ENCODE measurements at regions not wholly inside any gene's neighbourhood (a gene's known extent, or its start where the extent isn't known, plus 50 kb on each side); places are given as distances from the start of the nearest gene placed in this dataset.
"Not testable (repeated sequence)": the region's sequence is repeated elsewhere in the genome, so short reads cannot be mapped to it uniquely, and the experiment has no call there.

DNA sequence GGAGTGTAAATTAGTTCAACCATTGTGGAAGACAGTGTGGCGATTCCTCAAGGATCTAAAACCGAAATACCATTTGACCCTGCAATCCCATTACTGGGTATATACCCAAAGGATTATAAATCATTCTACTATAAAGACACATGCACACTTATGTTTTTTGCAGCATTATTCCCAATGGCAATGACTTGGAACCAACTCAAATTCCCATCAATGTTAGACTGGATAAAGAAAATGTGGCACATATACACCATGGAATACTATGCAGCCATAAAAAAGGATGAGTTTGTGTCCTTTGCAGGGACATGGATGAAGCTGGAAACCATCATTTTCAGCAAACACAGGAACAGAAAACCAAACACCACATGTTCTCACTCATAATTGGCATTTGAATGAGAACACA, 137.5 kb downstream of the ZNF648 start:
- DNase-seq (ENCODE audit: low read depth in 4 of 6, low spot score in 6 of 6); H3K9me3 ChIP-seq (ENCODE audit: control insufficient read depth, insufficient read depth, low read length); H3K27ac ChIP-seq (ENCODE audit: low read depth, low read length); H3K4me3 ChIP-seq (ENCODE audit: low read depth, low read length); H3K27me3 ChIP-seq (ENCODE audit: control insufficient read depth, insufficient read depth, low read length); H3K4me1 ChIP-seq (ENCODE audit: control insufficient read depth, insufficient read depth, low read length); H3K36me3 ChIP-seq (ENCODE audit: control insufficient read depth, insufficient read depth, low read length): not testable (repeated sequence)
- WGBS (ENCODE audit: insufficient coverage): no CpG with 5 or more reads among the region's 2 CpGs

DNA sequence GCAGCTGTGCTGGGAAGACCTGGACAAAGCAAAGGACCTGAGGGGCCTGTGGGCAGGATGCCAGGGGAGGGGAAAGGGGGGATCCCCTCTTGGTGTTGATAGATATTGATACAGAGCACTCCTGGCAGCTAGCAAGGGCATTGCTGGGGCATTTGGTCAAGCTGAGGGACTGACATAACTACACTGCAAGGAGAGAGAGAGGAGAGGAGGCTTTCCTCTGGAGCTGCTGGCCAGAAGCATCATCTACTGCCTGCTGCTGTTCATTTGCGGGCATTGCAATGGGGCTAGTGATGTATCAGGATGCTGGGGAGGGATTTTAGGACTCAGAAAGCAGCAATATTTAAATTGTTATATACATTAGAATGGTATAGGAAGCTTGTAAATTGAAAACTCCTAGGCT, 142.0 kb downstream of the ZNF648 start:
- Histone ChIP-seq H3K27me3 (ENCODE audit: control insufficient read depth, insufficient read depth, low read length) (no peaks in the 10 kb centered on the region), H3K27ac (ENCODE audit: low read depth, low read length) (no peak overlapping the region), H3K4me3 (ENCODE audit: low read depth, low read length) (no peak overlapping the region), H3K9me3 (ENCODE audit: control insufficient read depth, insufficient read depth, low read length) (peaks cover 1% of the 10 kb centered on the region), H3K36me3 (ENCODE audit: control insufficient read depth, insufficient read depth, low read length) (no peaks in the 10 kb centered on the region), H3K4me1 (ENCODE audit: control insufficient read depth, insufficient read depth, low read length) (no peaks in the 10 kb centered on the region)
- no peak for DNase-seq (ENCODE audit: low read depth in 4 of 6, low spot score in 6 of 6)
- no CpG with 5 or more reads among the region's 1 CpG for WGBS (ENCODE audit: insufficient coverage)

GRCh38 chr1:181918880-181919525, 142.5 kb downstream of the ZNF648 start:
- no peaks in the 10 kb centered on the region for H3K27me3 ChIP-seq (ENCODE audit: control insufficient read depth, insufficient read depth, low read length)
- H3K36me3 ChIP-seq (ENCODE audit: control insufficient read depth, insufficient read depth, low read length): no peaks in the 10 kb centered on the region
- no peak overlapping the region for H3K27ac ChIP-seq (ENCODE audit: low read depth, low read length)
- no peak for DNase-seq (ENCODE audit: low read depth in 4 of 6, low spot score in 6 of 6)
- WGBS (ENCODE audit: insufficient coverage): 89% methylated on average over 6 of the region's 7 CpGs
- H3K4me1 ChIP-seq (ENCODE audit: control insufficient read depth, insufficient read depth, low read length): no peaks in the 10 kb centered on the region
- H3K9me3 ChIP-seq (ENCODE audit: control insufficient read depth, insufficient read depth, low read length): peaks cover under 1% of the 10 kb centered on the region
- no peak overlapping the region for H3K4me3 ChIP-seq (ENCODE audit: low read depth, low read length)

DNA sequence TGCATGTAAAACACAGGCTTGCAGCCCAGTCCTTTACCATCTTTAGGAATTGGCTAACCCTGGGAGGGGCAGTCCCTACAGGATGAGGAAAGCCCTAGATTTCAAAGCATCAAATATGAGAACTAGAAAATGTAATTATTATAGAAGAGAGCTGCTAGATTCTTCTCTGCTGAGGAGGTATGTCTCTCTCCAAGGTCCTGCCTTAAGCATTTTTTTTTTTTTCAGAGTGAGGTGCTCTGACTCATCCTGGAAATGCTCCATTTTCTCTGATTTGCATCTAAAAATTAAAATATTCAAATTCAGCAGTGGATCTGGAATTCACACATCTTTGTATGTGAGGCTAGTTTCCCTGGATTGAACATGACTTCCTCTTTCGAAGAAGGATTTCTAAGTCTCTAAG, 149.8 kb downstream of the ZNF648 start:
- no CpG with 5 or more reads among the region's 1 CpG for WGBS (ENCODE audit: insufficient coverage)
- Histone ChIP-seq H3K4me1 (ENCODE audit: control insufficient read depth, insufficient read depth, low read length) (no peaks in the 10 kb centered on the region), H3K4me3 (ENCODE audit: low read depth, low read length) (no peak overlapping the region), H3K27me3 (ENCODE audit: control insufficient read depth, insufficient read depth, low read length) (no peaks in the 10 kb centered on the region), H3K36me3 (ENCODE audit: control insufficient read depth, insufficient read depth, low read length) (no peaks in the 10 kb centered on the region), H3K27ac (ENCODE audit: low read depth, low read length) (no peak overlapping the region), H3K9me3 (ENCODE audit: control insufficient read depth, insufficient read depth, low read length) (no peaks in the 10 kb centered on the region)
- DNase-seq (ENCODE audit: low read depth in 4 of 6, low spot score in 6 of 6): no peak

DNA sequence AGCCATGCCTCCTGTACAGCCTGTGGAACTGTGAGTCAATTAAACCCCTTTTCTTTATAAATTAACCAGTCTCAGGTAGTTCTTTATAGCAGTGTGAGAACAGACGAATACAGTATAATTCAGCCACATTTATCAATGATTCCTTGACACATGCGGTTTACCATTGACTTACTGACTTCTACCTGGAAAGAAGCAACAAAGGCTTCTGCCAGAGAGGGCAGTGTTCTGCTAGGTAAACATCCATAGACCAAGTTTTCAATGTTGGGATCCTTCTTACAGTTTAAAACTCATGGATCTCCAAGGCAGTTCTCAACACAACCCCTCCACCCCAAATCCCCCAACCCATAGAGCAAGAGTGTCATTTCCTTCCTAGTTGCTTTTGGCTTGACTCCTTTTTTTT, 150.6 kb downstream of the ZNF648 start:
- no peaks in the 10 kb centered on the region for H3K27me3 ChIP-seq (ENCODE audit: control insufficient read depth, insufficient read depth, low read length)
- H3K36me3 ChIP-seq (ENCODE audit: control insufficient read depth, insufficient read depth, low read length): no peaks in the 10 kb centered on the region
- H3K4me3 ChIP-seq (ENCODE audit: low read depth, low read length): no peak overlapping the region
- 90% methylated on average over 1 of the region's 2 CpGs for WGBS (ENCODE audit: insufficient coverage)
- DNase-seq (ENCODE audit: low read depth in 4 of 6, low spot score in 6 of 6): no peak
- H3K4me1 ChIP-seq (ENCODE audit: control insufficient read depth, insufficient read depth, low read length): no peaks in the 10 kb centered on the region
- H3K27ac ChIP-seq (ENCODE audit: low read depth, low read length): no peak overlapping the region
- H3K9me3 ChIP-seq (ENCODE audit: control insufficient read depth, insufficient read depth, low read length): no peaks in the 10 kb centered on the region

DNA sequence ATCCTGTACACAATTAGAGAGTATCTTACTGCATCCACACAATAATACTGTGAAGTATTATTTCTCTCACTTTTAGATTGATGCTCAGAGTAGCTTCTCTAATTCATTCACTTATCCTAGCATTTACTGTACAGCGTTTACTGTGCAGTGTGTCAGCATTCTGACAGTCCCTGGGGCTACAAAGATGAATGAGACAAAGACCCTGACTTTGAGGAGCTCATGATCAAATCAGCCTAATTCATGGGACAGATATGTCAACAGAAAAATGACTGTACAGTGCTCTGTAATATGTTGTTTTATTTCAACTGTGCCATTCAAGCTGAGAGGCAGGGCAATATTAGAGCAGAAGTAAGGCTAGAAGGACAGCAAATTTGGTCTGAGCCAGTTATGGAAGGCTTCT, 152.5 kb downstream of the ZNF648 start:
- Histone ChIP-seq H3K27ac (ENCODE audit: low read depth, low read length) (no peak overlapping the region), H3K27me3 (ENCODE audit: control insufficient read depth, insufficient read depth, low read length) (no peaks in the 10 kb centered on the region), H3K4me3 (ENCODE audit: low read depth, low read length) (no peak overlapping the region), H3K4me1 (ENCODE audit: control insufficient read depth, insufficient read depth, low read length) (no peaks in the 10 kb centered on the region), H3K9me3 (ENCODE audit: control insufficient read depth, insufficient read depth, low read length) (no peaks in the 10 kb centered on the region), H3K36me3 (ENCODE audit: control insufficient read depth, insufficient read depth, low read length) (no peaks in the 10 kb centered on the region)
- DNase-seq (ENCODE audit: low read depth in 4 of 6, low spot score in 6 of 6): no peak
- no CpG with 5 or more reads among the region's 1 CpG for WGBS (ENCODE audit: insufficient coverage)

GRCh38 chr1:181906631-181907030, 154.9 kb downstream of the ZNF648 start:
- WGBS (ENCODE audit: insufficient coverage): 100% methylated on average over 1 of the region's 6 CpGs
- H3K27ac ChIP-seq (ENCODE audit: low read depth, low read length): no peak overlapping the region
- no peaks in the 10 kb centered on the region for H3K4me1 ChIP-seq (ENCODE audit: control insufficient read depth, insufficient read depth, low read length)

DNA sequence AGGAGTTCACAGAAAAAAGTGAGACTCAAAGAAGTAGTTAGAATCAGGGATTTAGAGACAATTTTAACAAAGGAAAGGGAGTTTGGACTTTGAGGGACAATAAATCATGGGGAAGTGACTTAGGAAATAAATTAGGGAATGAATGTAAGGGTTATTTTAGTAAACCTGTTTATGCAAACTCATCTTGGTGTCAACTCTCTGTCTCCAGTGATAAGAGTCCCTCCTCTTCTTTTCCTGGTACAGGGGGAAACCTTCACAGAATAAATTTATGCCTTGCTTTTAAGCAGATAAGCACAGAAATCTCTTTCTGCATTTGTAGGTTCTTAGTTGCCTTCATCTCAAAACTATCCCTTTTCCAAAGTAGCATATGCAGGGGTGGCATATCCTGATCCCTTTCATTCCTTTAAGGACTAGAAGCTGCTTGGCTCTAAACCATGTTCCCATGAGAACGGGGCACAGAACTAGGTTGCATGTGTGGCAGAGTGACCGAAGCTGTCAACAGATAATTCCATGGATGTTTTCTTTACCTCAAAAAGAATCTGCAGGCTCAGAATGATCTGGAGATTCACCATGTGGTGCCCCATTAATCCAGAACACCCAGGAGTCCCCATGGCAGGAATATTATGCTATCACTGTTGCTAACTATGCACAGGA, 155.4 kb downstream of the ZNF648 start:
- Histone ChIP-seq H3K4me1 (ENCODE audit: control insufficient read depth, insufficient read depth, low read length) (no peaks in the 10 kb centered on the region), H3K36me3 (ENCODE audit: control insufficient read depth, insufficient read depth, low read length) (no peaks in the 10 kb centered on the region), H3K27ac (ENCODE audit: low read depth, low read length) (no peak overlapping the region), H3K4me3 (ENCODE audit: low read depth, low read length) (no peak overlapping the region), H3K27me3 (ENCODE audit: control insufficient read depth, insufficient read depth, low read length) (no peaks in the 10 kb centered on the region), H3K9me3 (ENCODE audit: control insufficient read depth, insufficient read depth, low read length) (no peaks in the 10 kb centered on the region)
- DNase-seq (ENCODE audit: low read depth in 4 of 6, low spot score in 6 of 6): peak in 1 of 6 donors; percentile 23
- 20% methylated on average over 2 of the region's 2 CpGs for WGBS (ENCODE audit: insufficient coverage)

More at GRCh38 chr1:181906631-181907030, 154.9 kb downstream of the ZNF648 start:
- DNase-seq (ENCODE audit: low read depth in 4 of 6, low spot score in 6 of 6): no peak
- H3K27me3 ChIP-seq (ENCODE audit: control insufficient read depth, insufficient read depth, low read length): no peaks in the 10 kb centered on the region
- H3K36me3 ChIP-seq (ENCODE audit: control insufficient read depth, insufficient read depth, low read length): no peaks in the 10 kb centered on the region
- H3K4me3 ChIP-seq (ENCODE audit: low read depth, low read length): no peak overlapping the region
- no peaks in the 10 kb centered on the region for H3K9me3 ChIP-seq (ENCODE audit: control insufficient read depth, insufficient read depth, low read length)

- Histone ChIP-seq H3K27ac (ENCODE audit: low read depth, low read length) (no peak overlapping the region), H3K4me1 (ENCODE audit: control insufficient read depth, insufficient read depth, low read length) (no peaks in the 10 kb centered on the region), H3K27me3 (ENCODE audit: control insufficient read depth, insufficient read depth, low read length) (no peaks in the 10 kb centered on the region), H3K36me3 (ENCODE audit: control insufficient read depth, insufficient read depth, low read length) (no peaks in the 10 kb centered on the region), H3K9me3 (ENCODE audit: control insufficient read depth, insufficient read depth, low read length) (no peaks in the 10 kb centered on the region), H3K4me3 (ENCODE audit: low read depth, low read length) (no peak overlapping the region)
- DNase-seq (ENCODE audit: low read depth in 4 of 6, low spot score in 6 of 6): no peak
These were observed 162.7 kb downstream of the ZNF648 start for GRCh38 chr1:181898773-181899172.

GRCh38 chr1:181896824-181897223, 164.7 kb downstream of the ZNF648 start:
- Histone ChIP-seq H3K9me3 (ENCODE audit: control insufficient read depth, insufficient read depth, low read length) (no peaks in the 10 kb centered on the region), H3K4me1 (ENCODE audit: control insufficient read depth, insufficient read depth, low read length) (no peaks in the 10 kb centered on the region), H3K36me3 (ENCODE audit: control insufficient read depth, insufficient read depth, low read length) (no peaks in the 10 kb centered on the region), H3K27ac (ENCODE audit: low read depth, low read length) (no peak overlapping the region), H3K4me3 (ENCODE audit: low read depth, low read length) (no peak overlapping the region), H3K27me3 (ENCODE audit: control insufficient read depth, insufficient read depth, low read length) (no peaks in the 10 kb centered on the region)
- no CpG with 5 or more reads among the region's 2 CpGs for WGBS (ENCODE audit: insufficient coverage)
- no peak for DNase-seq (ENCODE audit: low read depth in 4 of 6, low spot score in 6 of 6)

Measured in spinal cord (tissue), 9 donors.